Mesenchymal stem cell (in vitro differentiated cells and primary cell): ENCODE measurements at regions not wholly inside any gene's neighbourhood (a gene's known extent, or its start where the extent isn't known, plus 50 kb on each side); places are given as distances from the start of the nearest gene placed in this dataset.

Experiments used
- DNase-seq: peaks from one replicate; pipeline ENCODE4 v3.0.0-alpha.2; 2013
- H2AFZ ChIP-seq: one replicate; pipeline ENCODE4 v1.6.1; 2013; ENCODE audit warnings: low read depth, mild to moderate bottlenecking, control low read depth, inconsistent platforms, low read length, moderate library complexity
- H2AK5ac ChIP-seq: 2 replicates; pipeline ENCODE4 v1.6.1; 2013; ENCODE audit warnings: low read length, moderate library complexity, mild to moderate bottlenecking, inconsistent platforms; ENCODE audit not compliant: severe bottlenecking
- H2BK120ac ChIP-seq: one replicate; pipeline ENCODE4 v1.6.1; 2013; ENCODE audit warnings: low read depth, mild to moderate bottlenecking, inconsistent platforms, low read length, moderate library complexity
- H2BK12ac ChIP-seq, 2 experiments: one replicate each; pipeline ENCODE4 v1.6.1; 2013; ENCODE audit warnings: inconsistent platforms in 2 of 2, low read length in 2 of 2, mild to moderate bottlenecking in 2 of 2, moderate library complexity in 2 of 2, control low read depth in 1 of 2
- H2BK15ac ChIP-seq: one replicate; pipeline ENCODE4 v1.6.1; 2013; ENCODE audit warnings: mild to moderate bottlenecking, low read depth, inconsistent platforms; ENCODE audit not compliant: poor library complexity, severe bottlenecking
- H2BK5ac ChIP-seq: 2 replicates; pipeline ENCODE4 v1.6.1; 2013; ENCODE audit warnings: low read depth, mild to moderate bottlenecking, low read length, control low read depth, inconsistent platforms; ENCODE audit not compliant: poor library complexity, severe bottlenecking
- H3K14ac ChIP-seq, 2 experiments: one replicate each; pipeline ENCODE4 v1.6.1; 2013; ENCODE audit warnings: inconsistent platforms in 2 of 2, low read length in 2 of 2, control low read depth in 1 of 2, mild to moderate bottlenecking in 1 of 2, moderate library complexity in 1 of 2
- H3K18ac ChIP-seq, 2 experiments: one replicate each; pipeline ENCODE4 v1.6.1; 2013; ENCODE audit warnings: inconsistent platforms in 2 of 2, low read length in 2 of 2, control low read depth in 1 of 2, low read depth in 1 of 2, mild to moderate bottlenecking in 1 of 2
- H3K23ac ChIP-seq, 2 experiments: one replicate each; pipeline ENCODE4 v1.6.1; 2013; ENCODE audit warnings: inconsistent platforms in 2 of 2, low read length in 2 of 2, mild to moderate bottlenecking in 2 of 2, moderate library complexity in 2 of 2, control low read depth in 1 of 2
- H3K27ac ChIP-seq: 2 replicates; pipeline ENCODE4 v1.5.1; 2013; ENCODE audit warnings: mild to moderate bottlenecking, moderate library complexity, low read length, control low read depth, inconsistent platforms; ENCODE audit not compliant: poor library complexity, severe bottlenecking
- H3K27me3 ChIP-seq, 2 experiments: 2 replicates each; pipeline versions ENCODE4 v1.6.1 to v1.7.0; 2013; ENCODE audit warnings: low read length in 2 of 2, mild to moderate bottlenecking in 2 of 2, moderate library complexity in 2 of 2, control low read depth in 1 of 2, inconsistent platforms in 1 of 2; ENCODE audit not compliant: control insufficient read depth in 1 of 2, insufficient read depth in 1 of 2
- H3K36me3 ChIP-seq, 2 experiments: 2 replicates each; pipeline versions ENCODE4 v1.6.1 to v1.7.0; 2013; ENCODE audit warnings: low read length in 2 of 2, control low read depth in 1 of 2, inconsistent platforms in 1 of 2, low read depth in 1 of 2, mild to moderate bottlenecking in 1 of 2; ENCODE audit not compliant: insufficient read depth in 2 of 2, control insufficient read depth in 1 of 2
- H3K4ac ChIP-seq, 2 experiments: one replicate each; pipeline ENCODE4 v1.6.1; 2013; ENCODE audit warnings: inconsistent platforms in 2 of 2, low read length in 2 of 2, mild to moderate bottlenecking in 2 of 2, moderate library complexity in 2 of 2, control low read depth in 1 of 2, low read depth in 1 of 2
- H3K4me1 ChIP-seq: 2 replicates; pipeline ENCODE4 v1.6.1; 2013; ENCODE audit warnings: low read depth, low read length, control low read depth; ENCODE audit not compliant: control insufficient read depth, insufficient read depth
- H3K4me2 ChIP-seq: 2 replicates; pipeline ENCODE4 v1.6.1; 2013; ENCODE audit warnings: low read length, mild to moderate bottlenecking, inconsistent platforms; ENCODE audit not compliant: poor library complexity, severe bottlenecking
- H3K4me3 ChIP-seq, 2 experiments: 2 replicates each; pipeline versions ENCODE4 v1.5.1 to v1.7.0; 2013; ENCODE audit warnings: low read length in 2 of 2, mild to moderate bottlenecking in 2 of 2, control low read depth in 1 of 2, low read depth in 1 of 2; ENCODE audit not compliant: insufficient read depth in 1 of 2
- H3K79me1 ChIP-seq: replicated peaks from 2 replicates; pipeline ENCODE4 v1.6.1; 2013; ENCODE audit warnings: mild to moderate bottlenecking, control low read depth, low read length, inconsistent platforms; ENCODE audit not compliant: poor library complexity, severe bottlenecking
- H3K9ac ChIP-seq: 2 replicates; pipeline ENCODE4 v1.7.0; 2013; ENCODE audit warnings: mild to moderate bottlenecking, low read length, moderate library complexity
- H3K9me3 ChIP-seq: 2 replicates; pipeline ENCODE4 v1.7.0; 2013; ENCODE audit warnings: mild to moderate bottlenecking, low read length; ENCODE audit not compliant: control insufficient read depth
- H4K8ac ChIP-seq: one replicate; pipeline ENCODE4 v1.6.1; 2013; ENCODE audit warnings: inconsistent platforms, mild to moderate bottlenecking, low read length, moderate library complexity
- H4K91ac ChIP-seq: one replicate; pipeline ENCODE4 v1.6.1; 2013; ENCODE audit warnings: mild to moderate bottlenecking, low read length, inconsistent platforms
- WGBS: methylation state at CpG from one replicate; pipeline ENCODE4 v1.1.7; 2013; ENCODE audit warnings: mixed read lengths; 5-methylcytosine and 5-hydroxymethylcytosine counted together

GRCh38 chr6:76466286-76466685 is 393.8 kb upstream of the IMPG1 start:
- Histone ChIP-seq H3K36me3 (no peaks in the 10 kb centered on the region), H3K79me1 (no peaks in the 10 kb centered on the region)
- 60% methylated on average over 2 of the region's 4 CpGs for WGBS

DNA sequence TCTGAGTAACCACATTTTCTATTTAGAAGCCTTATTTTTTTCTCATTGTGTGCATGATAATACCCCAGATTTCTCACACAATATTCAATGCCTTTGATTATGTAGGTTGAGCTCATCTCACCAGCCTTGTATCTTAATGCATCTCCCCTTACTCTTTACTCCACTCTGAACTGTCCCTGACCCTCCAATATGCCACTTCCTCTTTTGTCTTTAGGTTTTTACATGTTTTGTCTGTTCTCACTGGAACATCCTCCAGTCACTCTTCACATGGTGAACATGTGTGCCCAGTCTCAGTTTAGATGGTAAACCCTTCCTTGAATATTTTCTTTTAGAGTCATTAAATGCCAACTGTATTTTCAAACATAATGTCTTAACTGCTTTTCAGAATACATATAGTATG is 392.9 kb upstream of the IMPG1 start:
- no peak overlapping the region for H3K14ac ChIP-seq

More at GRCh38 chr6:76466286-76466685, 393.8 kb upstream of the IMPG1 start:
- H2BK15ac ChIP-seq = no peak overlapping the region
- no peak overlapping the region for H2AK5ac ChIP-seq
- no peak overlapping the region for H2AFZ ChIP-seq
- H3K27me3 ChIP-seq = no peaks in the 10 kb centered on the region
- H3K4me3 ChIP-seq = no peak overlapping the region
- H3K4me1 ChIP-seq = no peaks in the 10 kb centered on the region
- H3K9me3 ChIP-seq = no peaks in the 10 kb centered on the region
- H2BK12ac ChIP-seq = no peak overlapping the region
- H2BK5ac ChIP-seq = no peak overlapping the region
- no peak overlapping the region for H3K9ac ChIP-seq
- H3K4me2 ChIP-seq = no peak overlapping the region
- no peak overlapping the region for H3K18ac ChIP-seq
- no peak overlapping the region for H4K8ac ChIP-seq
- H2BK120ac ChIP-seq = no peak overlapping the region
- no peak overlapping the region for H3K23ac ChIP-seq
- no peak overlapping the region for H3K4ac ChIP-seq
- DNase-seq = no peak
- H4K91ac ChIP-seq = no peak overlapping the region
- H3K27ac ChIP-seq = no peak overlapping the region
- no peak overlapping the region for H3K14ac ChIP-seq

GRCh38 chr6:76453270-76453669 is 380.8 kb upstream of the IMPG1 start:
- Histone ChIP-seq H3K4ac (no peak overlapping the region), H3K27ac (no peak overlapping the region), H3K18ac (no peak overlapping the region), H2BK120ac (no peak overlapping the region), H2BK12ac (no peak overlapping the region), H3K14ac (no peak overlapping the region), H3K9ac (no peak overlapping the region), H3K4me3 (no peak overlapping the region), H3K23ac (no peak overlapping the region), H2BK15ac (no peak overlapping the region), H2BK5ac (no peak overlapping the region), H3K4me1 (peaks cover 2% of the 10 kb centered on the region), H3K27me3 (no peaks in the 10 kb centered on the region), H3K36me3 (no peaks in the 10 kb centered on the region), H2AFZ (no peak overlapping the region), H3K9me3 (no peaks in the 10 kb centered on the region), H3K4me2 (no peak overlapping the region), H4K8ac (no peak overlapping the region), H3K79me1 (no peaks in the 10 kb centered on the region), H4K91ac (peak overlapping the region; percentile 27), H2AK5ac (no peak overlapping the region)
- no peak for DNase-seq
- WGBS = 91% methylated on average over 15 of the region's 15 CpGs

More for the DNA sequence above, 392.9 kb upstream of the IMPG1 start:
- no peak for DNase-seq
- H4K8ac ChIP-seq = no peak overlapping the region
- peaks cover 3% of the 10 kb centered on the region for H3K9me3 ChIP-seq
- H2BK12ac ChIP-seq = no peak overlapping the region
- no peaks in the 10 kb centered on the region for H3K79me1 ChIP-seq
- H2BK120ac ChIP-seq = no peak overlapping the region
- H3K4me2 ChIP-seq = no peak overlapping the region
- no peak overlapping the region for H3K9ac ChIP-seq
- H3K23ac ChIP-seq = no peak overlapping the region
- no peaks in the 10 kb centered on the region for H3K4me1 ChIP-seq
- H2BK15ac ChIP-seq = no peak overlapping the region
- no peak overlapping the region for H2AFZ ChIP-seq
- H3K4me3 ChIP-seq = no peak overlapping the region
- H3K18ac ChIP-seq = no peak overlapping the region
- no peak overlapping the region for H3K27ac ChIP-seq
- no peak overlapping the region for H2AK5ac ChIP-seq
- H3K36me3 ChIP-seq = no peaks in the 10 kb centered on the region
- no peaks in the 10 kb centered on the region for H3K27me3 ChIP-seq
- no peak overlapping the region for H2BK5ac ChIP-seq
- no peak overlapping the region for H3K4ac ChIP-seq
- no peak overlapping the region for H4K91ac ChIP-seq

DNA sequence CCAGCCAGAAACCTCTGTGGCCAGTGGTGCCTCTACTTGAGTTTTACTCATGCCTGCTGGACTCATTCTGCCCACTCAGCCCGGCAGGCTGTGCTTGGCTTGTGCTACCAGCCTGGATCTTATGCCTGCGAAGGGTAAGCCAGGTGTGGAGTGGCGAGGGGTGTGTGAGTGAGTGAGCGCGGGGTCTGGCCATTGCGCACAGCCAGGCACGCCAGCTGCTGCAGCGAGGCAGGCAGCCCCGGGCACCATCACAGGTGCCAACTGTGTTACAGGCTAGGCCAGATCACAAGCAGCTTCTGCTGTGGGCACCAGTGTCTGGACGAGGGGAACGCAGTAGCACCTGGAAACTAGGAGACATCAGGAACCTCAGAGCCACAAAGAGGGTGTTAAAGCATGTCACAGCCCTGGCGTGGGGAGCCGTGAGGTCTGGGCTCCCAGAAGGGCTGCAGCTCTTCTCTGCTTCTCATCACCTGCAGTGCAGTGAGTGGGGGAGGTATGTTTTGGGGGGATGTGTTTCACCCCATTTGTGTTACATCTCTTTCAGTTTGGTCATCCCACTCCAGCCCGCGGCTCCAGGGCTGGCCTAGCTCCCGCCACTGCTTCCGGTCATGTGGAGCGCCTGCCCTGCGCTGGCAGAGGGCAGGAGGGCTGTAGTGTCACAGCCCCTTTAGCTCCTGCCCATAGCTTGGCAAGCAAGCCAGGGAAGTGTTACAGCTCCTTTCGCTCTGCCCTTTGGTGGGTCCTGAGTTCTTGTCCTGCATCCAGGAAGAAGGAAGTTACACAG is 379.7 kb upstream of the IMPG1 start:
- H3K4me2 ChIP-seq = no peak overlapping the region
- no peak overlapping the region for H3K4ac ChIP-seq
- no peaks in the 10 kb centered on the region for H3K36me3 ChIP-seq
- H3K27ac ChIP-seq = no peak overlapping the region
- H2BK5ac ChIP-seq = no peak overlapping the region
- H3K18ac ChIP-seq = no peak overlapping the region
- H3K4me3 ChIP-seq = no peak overlapping the region
- H3K14ac ChIP-seq = no peak overlapping the region
- H3K4me1 ChIP-seq = peaks cover 2% of the 10 kb centered on the region
- H3K9ac ChIP-seq = no peak overlapping the region
- no peak overlapping the region for H4K8ac ChIP-seq
- DNase-seq = no peak
- H2BK15ac ChIP-seq = no peak overlapping the region
- no peak overlapping the region for H4K91ac ChIP-seq
- H2BK120ac ChIP-seq = no peak overlapping the region
- no peak overlapping the region for H2BK12ac ChIP-seq
- no peaks in the 10 kb centered on the region for H3K9me3 ChIP-seq
- 86% methylated on average over 20 of the region's 20 CpGs for WGBS
- H3K27me3 ChIP-seq = no peaks in the 10 kb centered on the region
- H2AK5ac ChIP-seq = no peak overlapping the region
- H3K79me1 ChIP-seq = no peaks in the 10 kb centered on the region
- H2AFZ ChIP-seq = no peak overlapping the region
- no peak overlapping the region for H3K23ac ChIP-seq
